Activated CD4-positive, alpha-beta T cell treated with anti-CD3 and anti-CD28 coated beads, Interleukin-2, Interleukin-4, amounts not matched to agents 100 ng/mL and 50 ng/mL, durations not matched to agents 16 hours and 8 hours (primary cell): ENCODE measurements at regions not wholly inside any gene's neighbourhood (a gene's known extent, or its start where the extent isn't known, plus 50 kb on each side); places are given as distances from the start of the nearest gene placed in this dataset.
"Not testable (repeated sequence)": the region's sequence is repeated elsewhere in the genome, so short reads cannot be mapped to it uniquely, and the experiment has no call there.

Experiments
- DNase-seq: peaks from one replicate; pipeline ENCODE4 v3.0.0-alpha.2; 2020; ENCODE audit warnings: low spot score

GRCh38 chr7:130849604-130850003 lies 115.6 kb upstream of the KLF14 start:
- DNase-seq, result no peak

DNA sequence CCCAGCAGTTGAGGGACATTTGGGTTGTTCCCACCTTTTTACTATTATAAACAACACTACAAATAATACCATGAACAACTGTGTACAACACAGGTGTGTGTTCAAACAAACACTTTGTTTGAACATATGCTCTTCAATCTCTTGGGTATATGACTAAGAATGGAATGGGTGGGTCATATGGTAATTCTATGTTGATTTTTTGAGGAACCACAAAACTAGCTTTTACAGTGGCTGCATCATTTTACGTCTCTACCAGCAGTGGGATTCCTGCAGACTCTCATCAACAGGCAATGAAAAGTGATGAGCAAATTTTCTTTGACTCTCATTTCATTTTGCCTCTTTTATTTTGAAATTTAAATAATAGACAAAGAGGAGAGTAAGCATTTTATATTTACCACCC lies 116.9 kb upstream of the KLF14 start:
- no peak for DNase-seq

GRCh38 chr7:130852867-130853266 lies 118.9 kb upstream of the KLF14 start:
- DNase-seq, result no peak

- no peak for DNase-seq
Measured at GRCh38 chr7:130853503-130854279, 119.7 kb upstream of the KLF14 start.

DNA sequence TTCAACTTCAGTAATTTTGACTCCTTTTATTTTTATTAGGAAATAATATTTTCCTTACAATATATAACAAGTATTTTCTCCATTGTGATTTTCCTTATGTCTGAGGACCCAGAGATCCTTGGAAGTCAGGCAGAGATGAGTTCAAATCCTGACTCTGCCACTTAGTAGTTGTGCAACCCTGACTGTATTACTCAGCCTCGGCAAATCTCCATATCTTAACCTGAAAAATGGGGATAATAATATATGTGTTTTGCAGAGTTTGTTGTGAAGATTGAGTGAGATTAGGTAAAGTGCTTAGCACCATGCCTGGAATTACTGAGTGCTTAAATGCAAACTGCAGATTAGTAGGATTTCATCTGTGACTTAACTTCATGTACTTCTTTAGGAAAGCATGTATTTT lies 120.5 kb upstream of the KLF14 start:
- DNase-seq, result no peak

DNA sequence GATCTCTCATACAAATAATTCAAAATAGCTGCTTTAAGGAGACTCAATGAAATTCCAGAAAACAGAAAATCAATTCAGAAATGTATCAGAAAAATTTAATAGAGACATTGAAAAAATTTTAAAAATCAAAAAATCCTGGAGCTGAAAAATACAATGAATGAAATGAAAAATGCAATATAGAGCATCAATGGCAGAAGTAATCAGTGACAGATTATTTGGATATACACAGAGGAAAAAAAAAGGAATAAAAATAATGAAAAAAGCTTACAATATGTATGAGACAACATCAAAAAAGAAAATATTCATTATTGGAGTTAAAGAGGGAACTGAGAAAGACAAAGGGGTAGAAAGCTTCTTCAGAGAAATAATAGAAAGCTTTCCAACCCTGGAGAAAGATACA lies 122.9 kb upstream of the KLF14 start:
- no peak for DNase-seq

- DNase-seq, result not testable (repeated sequence)
Measured at GRCh38 chr7:130860832-130861231, 126.8 kb upstream of the KLF14 start.

DNA sequence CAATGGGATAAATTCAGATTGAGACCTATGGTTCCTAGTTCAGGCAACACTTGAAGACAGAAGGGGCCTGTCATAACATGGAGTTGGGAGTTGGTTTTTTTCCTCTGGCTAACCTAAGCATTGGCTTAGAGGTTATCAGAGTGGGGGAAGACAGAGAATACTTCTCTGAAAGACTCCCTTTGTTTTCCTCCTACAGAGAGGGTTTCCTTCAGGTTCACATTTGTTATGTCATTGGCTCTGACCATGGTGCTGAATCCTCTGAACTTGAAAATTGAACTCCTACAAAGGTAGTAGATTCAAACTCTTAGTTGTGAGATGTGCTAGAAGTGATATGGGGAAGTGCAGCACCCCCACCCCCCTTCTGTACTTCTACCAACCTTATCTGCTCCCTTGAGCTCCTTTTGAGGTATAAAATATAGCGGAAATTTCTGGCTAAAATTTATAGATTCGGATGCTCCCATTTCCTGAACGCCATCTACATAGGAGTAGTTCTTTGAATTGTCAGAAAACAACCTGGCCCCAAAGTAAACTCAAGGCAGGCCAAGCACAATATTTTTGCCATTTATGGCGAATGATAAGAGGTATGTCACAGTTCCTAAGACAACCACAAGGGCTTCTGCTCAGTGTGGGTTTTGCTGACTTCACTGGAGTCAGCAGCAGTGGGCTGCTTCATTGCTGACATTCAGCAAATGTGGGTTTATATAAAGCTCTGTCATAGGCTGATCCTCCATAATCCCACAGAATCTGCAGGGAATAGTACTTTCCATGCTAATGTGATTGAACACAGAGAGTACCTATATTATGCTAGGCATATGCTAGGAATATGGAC lies 131.6 kb upstream of the KLF14 start:
- no peak for DNase-seq

DNA sequence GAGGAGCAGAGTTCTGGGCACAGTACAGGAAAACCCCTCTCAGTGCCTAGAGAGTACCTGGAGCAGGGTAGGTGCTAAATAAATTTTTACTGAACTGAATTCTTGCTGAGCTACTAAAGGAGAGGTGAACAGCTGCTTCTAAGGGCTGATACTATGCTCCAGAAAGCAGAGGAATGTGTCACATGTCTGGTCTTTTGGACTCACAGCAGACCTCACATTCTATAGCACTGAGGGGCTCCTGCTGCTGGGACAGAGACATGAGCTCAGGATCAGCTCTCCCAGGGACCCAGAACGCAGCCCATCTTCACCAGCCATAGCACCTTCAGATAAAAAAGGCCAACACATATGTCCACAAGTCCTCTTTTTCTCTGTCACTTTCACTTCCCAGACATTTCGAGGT lies 133.0 kb upstream of the KLF14 start:
- DNase-seq, result no peak

DNA sequence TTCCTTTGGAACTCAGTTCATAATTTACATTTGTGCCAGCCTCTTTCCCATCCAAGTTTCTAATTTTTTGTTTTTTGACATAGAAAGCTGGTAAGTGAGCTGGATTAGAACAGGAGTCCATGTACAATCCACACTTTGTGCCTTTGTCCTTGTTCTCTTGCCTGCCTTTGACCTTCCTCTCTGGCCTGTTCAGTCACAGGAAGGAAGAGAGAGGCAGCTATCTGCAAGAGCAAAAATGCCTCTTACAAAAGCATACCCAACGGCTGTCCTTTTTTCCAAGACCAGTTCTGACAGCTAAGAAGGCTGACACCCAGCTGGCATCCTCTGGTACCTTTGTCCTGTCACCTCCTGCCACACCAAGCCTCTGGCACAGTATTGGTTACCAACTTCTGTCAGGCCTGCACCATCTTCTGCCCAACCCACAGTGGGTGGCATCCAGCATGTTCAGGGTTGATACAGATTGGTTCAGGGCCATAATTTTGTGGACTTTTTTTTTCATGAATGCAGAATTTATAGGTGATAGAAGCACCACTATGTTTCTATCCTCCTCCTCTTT lies 133.7 kb upstream of the KLF14 start:
- DNase-seq, result no peak

DNA sequence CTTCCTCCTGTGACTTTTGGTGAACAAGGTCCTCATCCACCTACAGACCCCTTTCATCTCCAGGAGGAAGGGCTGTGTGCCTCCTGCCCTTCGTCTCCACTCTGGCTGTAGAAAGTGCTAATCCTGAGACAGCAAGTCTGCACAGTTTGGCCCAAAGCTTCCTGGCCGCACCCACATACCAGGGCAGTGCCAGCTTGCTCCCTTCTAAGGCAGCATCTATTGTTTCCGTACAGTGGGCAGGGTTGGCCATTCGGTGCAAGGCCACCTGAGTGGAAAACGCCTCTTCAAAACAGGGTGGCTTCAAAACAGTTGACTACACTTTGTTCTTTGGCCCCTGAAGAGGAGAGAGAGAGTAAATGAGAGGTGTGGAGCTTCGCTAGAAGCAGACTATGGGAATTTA lies 134.1 kb upstream of the KLF14 start:
- no peak for DNase-seq

- DNase-seq, result no peak
Measured at GRCh38 chr7:130869918-130870317, 135.9 kb upstream of the KLF14 start.

DNA sequence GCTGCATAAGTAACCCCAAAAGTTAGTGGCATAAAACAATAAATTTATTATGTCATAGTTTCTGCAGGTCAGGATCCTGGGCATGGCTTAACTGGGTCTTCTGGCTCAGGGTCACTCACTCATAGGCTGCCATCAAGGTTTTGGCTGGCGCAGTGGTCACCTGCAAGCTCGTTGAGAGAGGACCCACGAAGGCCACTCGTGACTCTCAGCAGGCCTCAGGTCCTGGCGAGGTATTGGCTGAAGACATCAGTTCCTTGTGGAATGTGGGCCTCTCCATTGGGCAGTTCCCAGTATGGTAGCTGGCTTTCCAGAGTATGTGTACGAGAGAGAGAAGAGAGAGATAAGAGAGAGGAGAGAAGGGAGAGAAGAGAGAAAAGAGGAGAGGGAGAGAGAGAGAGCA lies 138.3 kb upstream of the KLF14 start:
- no peak for DNase-seq

DNA sequence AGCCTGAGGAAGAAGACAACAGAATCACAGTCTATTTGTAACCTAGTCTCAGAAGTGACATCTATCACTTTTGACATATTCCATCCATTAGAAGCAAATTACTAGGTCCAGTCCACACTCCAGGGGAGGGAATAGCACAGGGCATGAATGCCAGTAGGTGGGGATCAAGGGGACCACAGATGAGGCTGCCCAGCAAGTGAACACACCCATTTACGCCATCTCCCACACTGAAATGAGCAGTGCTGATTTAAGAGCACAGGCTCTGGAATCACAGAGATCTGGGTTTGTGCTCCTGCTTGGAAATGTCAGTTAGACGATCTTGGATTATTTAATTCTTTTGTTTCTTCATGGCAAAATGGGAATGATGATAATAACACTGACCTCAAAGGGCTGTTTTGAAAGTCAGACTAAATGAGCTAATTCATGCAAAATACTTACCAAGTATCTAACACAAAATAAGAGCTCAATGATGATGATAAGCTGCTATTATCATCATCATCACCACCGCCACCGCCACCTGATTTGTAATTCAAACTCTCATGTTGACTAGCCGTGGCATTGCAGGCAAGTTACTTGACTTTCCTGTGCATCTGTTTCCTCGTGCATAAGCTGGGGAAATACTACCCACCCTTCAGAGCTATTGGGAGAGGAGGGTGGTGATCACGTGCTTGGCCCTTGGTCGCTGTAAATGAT lies 138.9 kb upstream of the KLF14 start:
- no peak for DNase-seq

DNA sequence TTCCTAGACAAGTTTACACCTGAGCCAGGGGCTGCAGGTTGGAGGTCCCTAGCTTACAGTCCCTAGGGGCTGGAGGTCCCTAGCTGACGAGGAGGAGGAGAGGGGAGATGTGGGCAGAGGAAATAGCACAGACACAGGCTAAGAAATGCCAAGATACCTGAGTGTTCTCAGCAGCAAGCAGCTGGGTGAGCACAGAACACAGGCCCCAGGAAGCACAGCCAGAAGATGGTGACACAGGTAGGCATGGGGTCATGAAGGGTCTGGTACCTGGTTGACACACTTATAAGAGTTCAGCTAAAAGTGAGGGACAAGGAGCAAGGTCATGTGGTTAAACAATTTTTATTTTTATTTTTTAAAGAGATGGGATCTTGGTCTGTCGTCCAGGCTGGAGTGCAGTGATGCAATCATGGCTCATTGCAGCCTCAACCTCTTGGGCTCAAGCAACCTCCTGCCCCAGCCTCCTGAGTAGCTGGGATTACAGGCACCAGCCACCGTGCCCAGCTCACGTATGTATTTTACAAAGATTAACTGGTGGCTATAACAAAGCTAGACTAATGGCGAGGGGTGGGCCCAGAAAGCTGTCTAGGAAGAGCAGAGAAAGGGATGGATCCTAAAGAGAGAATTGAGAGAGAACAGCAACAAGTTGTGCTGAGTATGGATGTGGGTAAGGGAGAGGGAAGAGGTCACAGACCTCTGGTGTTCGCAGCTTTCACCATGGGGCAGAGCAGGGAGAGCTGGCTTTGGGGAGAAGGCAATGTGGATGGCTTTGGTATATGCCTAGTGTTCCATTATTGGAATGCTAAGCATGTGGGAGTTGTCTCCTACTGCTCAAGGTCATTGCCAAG lies 140.3 kb upstream of the KLF14 start:
- DNase-seq, result no peak

DNA sequence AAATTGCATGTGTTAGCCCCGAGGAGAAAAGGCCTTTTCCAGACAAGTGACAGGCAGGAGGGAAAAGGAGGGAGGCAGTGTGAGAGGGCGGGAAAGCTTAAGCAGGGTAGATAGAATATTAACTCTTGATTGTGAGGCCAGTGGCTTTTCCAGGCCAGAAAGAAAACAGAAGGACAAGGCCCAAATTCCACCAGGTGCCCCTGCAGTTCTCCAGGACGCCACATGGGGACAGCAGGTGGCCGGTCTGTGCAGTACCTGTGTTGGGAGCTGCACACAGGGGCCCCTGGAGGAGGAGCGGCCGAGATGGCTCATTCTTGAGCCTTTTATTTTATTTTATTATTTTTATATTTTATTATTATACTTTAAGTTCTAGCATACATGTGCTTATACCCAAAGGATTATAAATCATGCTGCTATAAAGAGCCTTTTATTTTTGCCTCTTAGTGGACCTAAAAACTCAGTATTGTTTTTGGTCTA lies 141.3 kb upstream of the KLF14 start:
- DNase-seq, result no peak

DNA sequence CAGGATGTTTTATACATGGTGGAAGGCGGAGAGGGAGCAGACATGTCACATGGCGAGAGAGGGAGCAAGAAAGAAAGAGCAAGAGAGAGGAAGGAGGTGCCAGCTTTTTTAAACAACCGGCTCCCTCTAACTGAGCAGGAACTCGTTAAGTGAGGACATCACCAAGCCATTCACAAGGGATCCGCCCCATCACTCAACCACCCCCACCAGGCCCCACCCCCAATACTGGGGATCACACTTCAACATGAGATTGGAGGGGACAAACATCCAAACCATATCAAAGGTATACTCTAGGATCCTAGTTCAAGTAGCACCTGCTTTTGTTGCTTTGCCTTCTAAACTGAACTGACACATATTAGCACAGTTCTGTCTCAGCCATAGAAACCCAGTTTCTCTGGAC lies 141.9 kb upstream of the KLF14 start:
- DNase-seq, result no peak

DNA sequence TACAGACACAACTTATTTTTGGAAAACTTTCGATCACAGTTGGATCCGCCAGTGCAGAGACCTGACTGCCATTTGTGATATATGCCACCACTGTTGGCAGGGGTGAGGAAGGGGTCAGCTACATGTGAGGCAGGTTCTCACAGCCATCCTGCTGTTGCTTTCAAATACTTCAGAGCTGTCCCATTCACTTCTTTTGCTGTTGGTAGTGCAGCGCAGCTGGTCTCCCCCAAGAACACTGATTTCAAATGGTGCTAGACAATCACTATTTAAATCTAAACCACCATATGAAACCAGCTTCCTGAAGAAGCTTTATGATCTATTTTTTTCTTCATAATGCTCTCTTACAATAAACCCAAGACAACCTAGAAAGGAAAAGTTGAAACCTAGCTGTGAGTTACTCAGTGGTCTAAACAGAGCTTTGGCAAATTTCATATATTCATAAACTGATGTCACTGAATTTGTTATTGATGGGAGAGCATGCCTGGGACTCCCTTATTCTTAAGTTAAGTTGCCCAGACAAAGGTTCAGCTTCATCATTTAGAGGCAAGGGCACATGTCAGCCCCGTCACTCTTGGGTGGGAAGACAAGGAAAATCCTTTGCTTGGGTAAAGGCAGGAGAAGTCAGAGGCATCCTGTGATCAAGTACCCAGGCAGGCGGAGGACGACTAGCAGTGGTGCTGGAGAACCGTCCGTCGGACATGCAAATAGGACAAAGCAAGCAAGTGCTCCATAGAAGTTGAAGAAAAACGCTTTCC lies 143.4 kb upstream of the KLF14 start:
- no peak for DNase-seq

- no peak for DNase-seq
Measured at GRCh38 chr7:130877991-130878305, 143.9 kb upstream of the KLF14 start.

GRCh38 chr7:130878785-130879184 lies 144.8 kb upstream of the KLF14 start:
- no peak for DNase-seq

GRCh38 chr7:130879191-130879590 lies 145.2 kb upstream of the KLF14 start:
- DNase-seq, result no peak
